ENCODE measurements at regions not wholly inside any gene's neighbourhood (a gene's known extent, or its start where the extent isn't known, plus 50 kb on each side); places are given as distances from the start of the nearest gene placed in this dataset.

DNA sequence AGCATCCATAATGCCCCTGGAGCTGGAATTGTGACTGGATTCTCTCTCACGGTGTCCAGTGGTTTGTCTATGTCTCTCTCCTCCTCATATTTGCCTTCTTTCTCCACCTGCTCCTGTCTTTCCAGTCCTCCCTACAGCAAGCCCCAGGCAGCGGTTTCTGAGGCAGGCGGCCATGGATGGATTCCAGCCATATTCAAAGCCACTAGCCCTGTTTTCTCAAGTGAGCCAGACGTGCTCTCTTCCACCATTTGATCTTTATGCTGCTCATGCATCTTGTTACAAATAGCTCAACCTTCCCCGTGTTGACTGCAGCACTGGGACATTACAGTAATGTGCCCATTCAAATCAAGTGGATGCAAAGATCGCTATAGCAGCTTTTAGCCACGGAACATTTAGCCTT is 387.2 kb upstream of the PODXL start:
- Histone ChIP-seq H3K9me3 (no peaks in the 10 kb centered on the region), H3K27ac (no peak overlapping the region), H3K36me3 (replicated peaks in 1 of 2; ENCODE audit: insufficient read depth in 1 of 2, low read depth in 2 of 2) (no peaks in the 10 kb centered on the region), H3K27me3 (peaks cover 0 to 10% of the 10 kb centered on the region in 2 donors), H3K4me1 (peaks cover 8% of the 10 kb centered on the region), H3K4me3 (no peak overlapping the region)
- no peak for DNase-seq
- 64 to 72% methylated on average over 7 of the region's 7 CpGs for WGBS, 2 donors
- no peak for TF ChIP-seq POLR2A (IDR thresholded peaks at IDR 0.05)
- TF ChIP-seq, protein P1, sequence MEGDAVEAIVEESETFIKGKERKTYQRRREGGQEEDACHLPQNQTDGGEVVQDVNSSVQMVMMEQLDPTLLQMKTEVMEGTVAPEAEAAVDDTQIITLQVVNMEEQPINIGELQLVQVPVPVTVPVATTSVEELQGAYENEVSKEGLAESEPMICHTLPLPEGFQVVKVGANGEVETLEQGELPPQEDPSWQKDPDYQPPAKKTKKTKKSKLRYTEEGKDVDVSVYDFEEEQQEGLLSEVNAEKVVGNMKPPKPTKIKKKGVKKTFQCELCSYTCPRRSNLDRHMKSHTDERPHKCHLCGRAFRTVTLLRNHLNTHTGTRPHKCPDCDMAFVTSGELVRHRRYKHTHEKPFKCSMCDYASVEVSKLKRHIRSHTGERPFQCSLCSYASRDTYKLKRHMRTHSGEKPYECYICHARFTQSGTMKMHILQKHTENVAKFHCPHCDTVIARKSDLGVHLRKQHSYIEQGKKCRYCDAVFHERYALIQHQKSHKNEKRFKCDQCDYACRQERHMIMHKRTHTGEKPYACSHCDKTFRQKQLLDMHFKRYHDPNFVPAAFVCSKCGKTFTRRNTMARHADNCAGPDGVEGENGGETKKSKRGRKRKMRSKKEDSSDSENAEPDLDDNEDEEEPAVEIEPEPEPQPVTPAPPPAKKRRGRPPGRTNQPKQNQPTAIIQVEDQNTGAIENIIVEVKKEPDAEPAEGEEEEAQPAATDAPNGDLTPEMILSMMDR (IDR thresholded peaks at IDR 0.05) = no peak
- no peak for ATAC-seq
- intact Hi-C loops (cut with DNase I) = no loop called here

DNA sequence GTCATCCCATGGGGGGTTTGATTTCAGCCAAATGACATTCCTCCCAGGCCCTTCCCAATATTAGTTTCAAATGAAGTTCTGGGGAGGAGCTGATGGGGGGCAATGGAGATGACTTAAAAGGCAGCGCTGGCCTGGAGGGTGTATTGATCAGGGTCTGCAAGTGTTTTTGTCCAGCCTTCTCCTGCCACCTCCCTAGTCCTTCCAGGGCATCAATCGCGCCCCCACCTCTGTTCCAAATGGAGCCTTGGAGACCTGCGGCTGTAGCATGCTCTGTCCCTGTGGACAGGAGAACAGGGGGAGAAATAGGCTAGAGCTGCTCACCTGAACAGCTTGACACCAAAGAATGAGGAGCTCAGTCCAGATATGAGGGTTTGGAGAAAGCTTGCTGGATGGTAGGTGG is 386.8 kb upstream of the PODXL start:
- no peak for DNase-seq

DNA sequence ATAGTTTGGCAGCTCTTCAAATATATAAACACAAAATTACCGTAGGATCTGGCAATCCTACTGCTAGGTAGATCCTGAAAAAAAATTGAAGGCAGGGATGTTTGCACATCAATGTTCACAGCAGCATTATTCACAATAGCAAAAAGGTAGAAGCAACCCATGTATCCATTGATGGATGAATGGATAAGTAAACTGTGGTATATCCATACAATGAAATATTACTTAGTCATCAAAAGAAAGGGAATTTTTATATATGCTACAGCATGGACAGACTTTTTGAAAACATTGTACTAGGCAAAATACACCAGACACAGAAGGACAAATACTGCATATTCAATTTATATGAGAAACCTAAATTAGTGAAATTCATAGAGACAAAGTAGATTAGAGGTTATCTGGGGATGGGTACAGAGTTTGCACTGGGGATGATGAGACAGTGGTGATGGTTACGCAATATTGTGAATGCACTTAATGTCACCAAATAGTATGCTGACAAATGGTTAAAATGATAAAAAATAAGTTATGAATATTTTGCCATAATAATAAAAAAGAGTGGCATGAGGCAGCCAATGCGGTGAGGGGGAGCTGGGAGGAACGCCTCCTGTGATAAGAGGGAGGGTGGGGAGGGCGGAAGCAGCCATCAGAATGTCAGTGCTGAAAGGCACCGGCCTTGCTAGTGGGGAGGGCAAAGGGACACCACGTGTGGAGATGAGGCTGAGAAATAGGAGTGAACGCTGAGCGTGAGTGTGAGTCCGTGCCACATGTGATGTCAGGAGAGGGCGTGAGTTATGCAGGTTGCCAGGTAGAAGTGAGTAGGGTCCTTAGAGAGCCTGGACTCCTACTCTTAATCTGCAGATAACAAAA is 386.1 kb upstream of the PODXL start:
- DNase-seq = no peak
- H3K27me3 ChIP-seq = peaks cover 0 to 10% of the 10 kb centered on the region in 2 donors
- intact Hi-C loops (cut with DNase I) = no loop called here
- H3K9me3 ChIP-seq = no peaks in the 10 kb centered on the region
- WGBS, 2 donors = 78 to 80% methylated on average over 11 of the region's 11 CpGs
- no peak for ATAC-seq
- H3K27ac ChIP-seq = no peak overlapping the region
- no peaks in the 10 kb centered on the region for H3K36me3 ChIP-seq (replicated peaks in 1 of 2; ENCODE audit: insufficient read depth in 1 of 2, low read depth in 2 of 2)
- H3K4me3 ChIP-seq = no peak overlapping the region
- peaks cover 8% of the 10 kb centered on the region for H3K4me1 ChIP-seq
- TF ChIP-seq, protein P1 (IDR thresholded peaks at IDR 0.05) = no peak
- no peak for TF ChIP-seq POLR2A (IDR thresholded peaks at IDR 0.05)

More for the DNA sequence above, 386.8 kb upstream of the PODXL start:
- no peaks in the 10 kb centered on the region for H3K36me3 ChIP-seq (replicated peaks in 1 of 2; ENCODE audit: insufficient read depth in 1 of 2, low read depth in 2 of 2)
- no peak for ATAC-seq
- intact Hi-C loops (cut with DNase I) = no loop called here
- TF ChIP-seq POLR2A (IDR thresholded peaks at IDR 0.05) = no peak
- TF ChIP-seq, protein P1 (IDR thresholded peaks at IDR 0.05) = no peak
- peaks cover 0 to 10% of the 10 kb centered on the region in 2 donors for H3K27me3 ChIP-seq
- H3K4me1 ChIP-seq = peaks cover 8% of the 10 kb centered on the region
- H3K9me3 ChIP-seq = no peaks in the 10 kb centered on the region
- 66 to 92% methylated on average over 4 of the region's 4 CpGs for WGBS, 2 donors
- H3K4me3 ChIP-seq = no peak overlapping the region
- no peak overlapping the region for H3K27ac ChIP-seq

DNA sequence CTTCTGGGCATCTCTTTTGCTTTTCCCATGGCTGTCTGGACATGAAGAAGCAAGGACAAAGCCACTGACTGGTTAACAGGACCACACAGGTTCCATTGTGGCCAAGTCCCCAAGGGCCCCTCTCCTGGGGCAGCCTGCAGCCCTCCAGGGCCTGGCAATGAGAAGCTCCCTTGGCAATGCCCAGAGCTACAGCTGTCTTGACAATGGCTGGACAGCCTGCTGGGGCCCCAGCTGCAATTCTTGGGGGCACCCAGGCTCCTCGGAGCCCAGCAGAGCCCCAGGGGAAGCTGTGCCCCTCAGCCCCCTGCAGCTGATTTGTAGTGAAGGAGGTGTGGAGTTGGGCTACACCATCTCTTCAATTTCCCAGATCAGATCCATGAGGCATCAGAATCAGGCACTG is 384.9 kb upstream of the PODXL start:
- peaks cover 8% of the 10 kb centered on the region for H3K4me1 ChIP-seq
- 13 to 45% methylated on average over 1 of the region's 1 CpG for WGBS, 2 donors
- no peaks in the 10 kb centered on the region for H3K9me3 ChIP-seq
- ATAC-seq = no peak
- H3K36me3 ChIP-seq (replicated peaks in 1 of 2; ENCODE audit: insufficient read depth in 1 of 2, low read depth in 2 of 2) = no peaks in the 10 kb centered on the region
- intact Hi-C loops (cut with DNase I) = no loop called here
- H3K27ac ChIP-seq = no peak overlapping the region
- TF ChIP-seq, protein P1 (IDR thresholded peaks at IDR 0.05) = no peak
- no peak for TF ChIP-seq POLR2A (IDR thresholded peaks at IDR 0.05)
- DNase-seq = no peak
- H3K27me3 ChIP-seq = peaks cover 0 to 10% of the 10 kb centered on the region in 2 donors
- H3K4me3 ChIP-seq = no peak overlapping the region

All from body of pancreas (tissue), 4 donors.